SK-N-SH (cell line): ENCODE measurements at regions not wholly inside any gene's neighbourhood (a gene's known extent, or its start where the extent isn't known, plus 50 kb on each side); places are given as distances from the start of the nearest gene placed in this dataset.

Experiments used
- CTCF ChIA-PET: fragments of 300-600, 350-600 bp; formaldehyde crosslinking; extraction: SDS; loops from one replicate; lab custom pipeline; 2021; lab: Yijun Ruan, JAX
- POLR2A ChIA-PET: fragments of 350-600 bp; sonication (Branson Sonifier 250); formaldehyde crosslinking; extraction: SDS; loops from one replicate; lab custom pipeline; 2020; ENCODE audit warnings: antibody characterized with exemption, inconsistent platforms; lab: Yijun Ruan, JAX
- DNase-seq: peaks from one replicate; pipeline ENCODE4 v3.0.0; 2012
- H2AFZ ChIP-seq: fragments of 200-600 bp; sonication (generic); 2 replicates; pipeline ENCODE4 v1.8.1; 2016; ENCODE audit warnings: antibody characterized with exemption, mild to moderate bottlenecking, low read depth
- H3F3A ChIP-seq: fragments of 200-600 bp; sonication (generic); replicated peaks from 2 replicates; pipeline ENCODE3; 2016; ENCODE audit warnings: antibody characterized with exemption, mild to moderate bottlenecking; ENCODE audit not compliant: insufficient read depth
- H3K27ac ChIP-seq, 2 experiments: fragments of 200-500 bp in 1 of 2; fragments of 200-600 bp in 1 of 2; sonication (Bioruptor generic) in 1 of 2; sonication (generic), shearing (Covaris generic) in 1 of 2; 2 replicates each; pipeline versions ENCODE4 v1.5.1 to v1.6.1; 2014 to 2016; ENCODE audit warnings: low read depth in 2 of 2, inconsistent platforms in 1 of 2, low read length in 1 of 2, mild to moderate bottlenecking in 1 of 2, mixed read lengths in 1 of 2
- H3K27me3 ChIP-seq: fragments of 200-600 bp; sonication (generic), shearing (Covaris generic); 2 replicates; pipeline ENCODE4 v1.6.1; 2016; ENCODE audit warnings: mixed run types; ENCODE audit not compliant: insufficient read depth
- H3K36me3 ChIP-seq, 2 experiments: fragments of 200-500 bp in 1 of 2; fragments of 200-600 bp in 1 of 2; sonication (Bioruptor generic) in 1 of 2; sonication (generic) in 1 of 2; replicated peaks in 1 of 2; 2 replicates each; pipeline versions ENCODE3 to v1.5.1; 2014 to 2016; ENCODE audit warnings: low read length in 1 of 2, mild to moderate bottlenecking in 1 of 2; ENCODE audit not compliant: insufficient read depth in 2 of 2, control insufficient read depth in 1 of 2
- H3K4me1 ChIP-seq, 2 experiments: fragments of 200-500 bp in 1 of 2; fragments of 200-600 bp in 1 of 2; sonication (Bioruptor generic) in 1 of 2; sonication (generic), shearing (Covaris generic) in 1 of 2; 2 replicates each; pipeline versions ENCODE4 v1.5.1 to v1.6.1; 2014 to 2016; ENCODE audit warnings: low read depth in 1 of 2, low read length in 1 of 2, mixed run types in 1 of 2; ENCODE audit not compliant: insufficient read depth in 2 of 2, control insufficient read depth in 1 of 2
- H3K4me2 ChIP-seq: fragments of 200-600 bp; sonication (generic), shearing (Covaris generic); 2 replicates; pipeline ENCODE4 v1.6.1; 2017; ENCODE audit warnings: mixed run types
- H3K4me3 ChIP-seq, 2 experiments: fragments of 200-500 bp in 1 of 2; fragments of 200-600 bp in 1 of 2; sonication (Bioruptor generic) in 1 of 2; sonication (generic), shearing (Covaris generic) in 1 of 2; 2 replicates each; pipeline versions ENCODE4 v1.5.1 to v1.8.1; 2014 to 2016; ENCODE audit warnings: low read depth in 2 of 2, inconsistent platforms in 1 of 2, low read length in 1 of 2, mild to moderate bottlenecking in 1 of 2, mixed read lengths in 1 of 2, moderate library complexity in 1 of 2
- H3K79me2 ChIP-seq: fragments of 200-600 bp; sonication (generic); 2 replicates; pipeline ENCODE4 v1.8.1; 2017; ENCODE audit warnings: mild to moderate bottlenecking; ENCODE audit not compliant: insufficient read depth
- H3K9ac ChIP-seq: fragments of 200-600 bp; sonication (generic); 2 replicates; pipeline ENCODE4 v1.6.1; 2017; ENCODE audit warnings: mixed run types
- H3K9me2 ChIP-seq: fragments of 200-600 bp; sonication (generic); 2 replicates; pipeline ENCODE4 v1.6.1; 2017; ENCODE audit warnings: mixed run types
- H3K9me3 ChIP-seq: fragments of 200-600 bp; sonication (generic); 2 replicates; pipeline ENCODE4 v1.6.1; 2017; ENCODE audit warnings: mixed run types, mild to moderate bottlenecking, moderate library complexity
- H4K20me1 ChIP-seq: fragments of 200-600 bp; sonication (generic); 2 replicates; pipeline ENCODE4 v1.6.1; 2017; ENCODE audit warnings: mild to moderate bottlenecking, mixed run types; ENCODE audit not compliant: insufficient read depth
- CTCF ChIP-seq: fragments of 200-600 bp; sonication (generic); IDR thresholded peaks from 2 replicates; pipeline ENCODE4 v1.6.1; 2017; ENCODE audit warnings: antibody characterized with exemption, mild to moderate bottlenecking, moderate library complexity
- ELF1 ChIP-seq: IDR thresholded peaks from 2 replicates; pipeline ENCODE4 v1.4.0; 2012
- EP300 ChIP-seq, 2 experiments: IDR thresholded peaks; 2 replicates each; pipeline versions ENCODE4 v1.4.0 to v1.6.1; 2012; ENCODE audit warnings: borderline replicate concordance in 1 of 2, low read depth in 1 of 2, low read length in 1 of 2
- EZH2phosphoT487 ChIP-seq: fragments of 200-600 bp; sonication (generic); IDR thresholded peaks from 2 replicates; pipeline ENCODE4 v1.6.1; 2017; ENCODE audit warnings: low read depth, mixed run types, mild to moderate bottlenecking, antibody characterized with exemption, moderate library complexity, borderline replicate concordance
- FOSL2 ChIP-seq: IDR thresholded peaks from 2 replicates; pipeline ENCODE4 v1.4.0; 2012; ENCODE audit warnings: low read depth, mild to moderate bottlenecking, moderate library complexity, borderline replicate concordance
- FOXJ3 ChIP-seq: sonication (generic); formaldehyde crosslinking; IDR thresholded peaks from 2 replicates; pipeline ENCODE4 v1.5.1; 2020; ENCODE audit warnings: mild to moderate bottlenecking, missing genetic modification reagents
- GATA2 ChIP-seq: sonication (generic); formaldehyde crosslinking; IDR thresholded peaks from 2 replicates; pipeline ENCODE4 v1.5.0; 2020; ENCODE audit warnings: mild to moderate bottlenecking, missing genetic modification reagents
- MAX ChIP-seq: IDR thresholded peaks from 2 replicates; pipeline ENCODE4 v1.4.0; 2012; ENCODE audit warnings: low read depth
- MEF2A ChIP-seq: IDR thresholded peaks from 2 replicates; pipeline ENCODE4 v1.4.0; 2012; ENCODE audit warnings: low read depth, borderline replicate concordance
- MXI1 ChIP-seq: IDR thresholded peaks from 2 replicates; pipeline ENCODE4 v1.6.1; 2012; ENCODE audit warnings: mild to moderate bottlenecking, low read depth, low read length, improper control_type of control experiment
- NFIC ChIP-seq: IDR thresholded peaks from 2 replicates; pipeline ENCODE4 v1.4.0; 2012; ENCODE audit warnings: borderline replicate concordance
- RCOR1 ChIP-seq: fragments of 150-350 bp; IDR thresholded peaks from 2 replicates; pipeline ENCODE4 v1.6.1; 2017; ENCODE audit warnings: antibody characterized with exemption, low read length
- REST ChIP-seq: IDR thresholded peaks from 2 replicates; pipeline ENCODE4 v1.6.1; 2012; ENCODE audit warnings: mild to moderate bottlenecking, low read depth, low read length, moderate library complexity
- SIN3A ChIP-seq: IDR thresholded peaks from 2 replicates; pipeline ENCODE4 v1.6.1; 2012; ENCODE audit warnings: low read depth, mild to moderate bottlenecking, low read length, moderate library complexity, borderline replicate concordance
- TAF1 ChIP-seq: IDR thresholded peaks from 2 replicates; pipeline ENCODE4 v1.6.1; 2012; ENCODE audit warnings: low read depth, mild to moderate bottlenecking, low read length, moderate library complexity, borderline replicate concordance
- TCF12 ChIP-seq: IDR thresholded peaks from 2 replicates; pipeline ENCODE4 v1.4.0; 2012
- USF2 ChIP-seq: fragments of 150-350 bp; IDR thresholded peaks from 2 replicates; pipeline ENCODE4 v1.6.1; 2017; ENCODE audit warnings: antibody characterized with exemption, low read length, low read depth, borderline replicate concordance
- WGBS: methylation state at CpG from one replicate; pipeline ENCODE4 v1.1.6; 2017; ENCODE audit warnings: low lambda C conversion rate; 5-methylcytosine and 5-hydroxymethylcytosine counted together

GRCh38 chr5:4647955-4648354 is 492.2 kb upstream of the ADAMTS16 start:
- POLR2A ChIA-PET: no interaction called here
- H2AFZ ChIP-seq: no peak overlapping the region
- 3% methylated on average over 7 of the region's 7 CpGs for WGBS
- H3K4me2 ChIP-seq: no peak overlapping the region
- H3K4me1 ChIP-seq: no peaks in the 10 kb centered on the region
- no peaks in the 10 kb centered on the region for H3K9me2 ChIP-seq
- CTCF ChIA-PET: no interaction called here
- DNase-seq: no peak
- no peaks in the 10 kb centered on the region for H4K20me1 ChIP-seq
- no peaks in the 10 kb centered on the region for H3F3A ChIP-seq
- H3K36me3 ChIP-seq: no peaks in the 10 kb centered on the region
- H3K9ac ChIP-seq: no peak overlapping the region
- H3K27ac ChIP-seq: no peak overlapping the region
- no peaks in the 10 kb centered on the region for H3K9me3 ChIP-seq
- H3K79me2 ChIP-seq: no peaks in the 10 kb centered on the region
- H3K4me3 ChIP-seq: no peak overlapping the region
- no peak for TF ChIP-seq EZH2phosphoT487
- TF ChIP-seq TCF12: no peak
- no peak for TF ChIP-seq FOXJ3 (CRISPR knock-in tag)
- peaks cover 32% of the 10 kb centered on the region; the same call in 1 of the 2 replicates for H3K27me3 ChIP-seq

GRCh38 chr5:4651806-4652565 is 488.1 kb upstream of the ADAMTS16 start:
- POLR2A ChIA-PET: no interaction called here

More at GRCh38 chr5:4651806-4652565, 488.1 kb upstream of the ADAMTS16 start:
- WGBS: 3% methylated on average over 6 of the region's 6 CpGs
- H3K9ac ChIP-seq: no peak overlapping the region
- H3K4me2 ChIP-seq: no peak overlapping the region
- CTCF ChIA-PET: no interaction called here
- H3K9me3 ChIP-seq: no peaks in the 10 kb centered on the region
- no peak overlapping the region for H2AFZ ChIP-seq
- H3K4me3 ChIP-seq: no peak overlapping the region
- no peaks in the 10 kb centered on the region for H3K36me3 ChIP-seq
- no peak overlapping the region for H3K27ac ChIP-seq
- no peak for DNase-seq
- no peaks in the 10 kb centered on the region for H3K4me1 ChIP-seq
- H3K79me2 ChIP-seq: no peaks in the 10 kb centered on the region
- no peaks in the 10 kb centered on the region for H3K9me2 ChIP-seq
- TF ChIP-seq RCOR1 (no peak), FOXJ3 (CRISPR knock-in tag) (no peak), ELF1 (no peak), FOSL2 (no peak), SIN3A (no peak), MEF2A (no peak), CTCF (no peak), TAF1 (no peak), USF2 (no peak), MXI1 (no peak), MAX (no peak), REST (no peak), NFIC (no peak), EP300 (IDR thresholded peaks at IDR 0.05; ENCODE audit: borderline replicate concordance in 1 of 2, low read depth in 1 of 2, low read length in 1 of 2) (no peak), GATA2 (CRISPR knock-in tag) (no peak)
- H3F3A ChIP-seq: no peaks in the 10 kb centered on the region
- H3K27me3 ChIP-seq: peaks cover 23% of the 10 kb centered on the region; the same call in 1 of the 2 replicates
- H4K20me1 ChIP-seq: no peaks in the 10 kb centered on the region
